VCaP (cell line): ENCODE measurements at regions not wholly inside any gene's neighbourhood (a gene's known extent, or its start where the extent isn't known, plus 50 kb on each side); places are given as distances from the start of the nearest gene placed in this dataset.

Experiments
- H3K27ac ChIP-seq: fragments of 450-650 bp; 2 replicates; pipeline ENCODE4 v1.5.1; 2017
- CTCF ChIP-seq: fragments of 450-650 bp; conservative IDR thresholded peaks from 2 replicates; pipeline ENCODE4 v1.5.1; 2017; ENCODE audit warnings: mild to moderate bottlenecking, moderate library complexity

DNA sequence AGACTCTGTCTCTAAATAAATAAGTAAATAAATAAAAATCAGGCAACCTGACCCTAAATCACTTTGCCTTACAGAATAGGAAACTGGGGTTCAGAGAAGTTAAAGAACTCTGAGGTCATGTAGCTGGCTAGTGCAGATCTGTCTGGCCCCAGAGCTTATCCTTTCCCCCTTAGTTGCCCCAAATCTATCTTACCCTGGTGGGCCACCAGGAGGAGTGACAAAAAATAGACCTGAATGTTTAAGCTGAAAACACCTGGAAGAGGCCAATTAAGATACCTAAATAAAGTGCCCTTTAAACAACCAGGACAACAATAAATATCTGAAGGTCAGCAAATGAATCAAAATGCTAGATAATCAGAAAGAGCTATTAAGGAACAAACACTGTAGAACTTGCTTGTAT is 59.7 kb downstream of the TEX35 start:
- TF ChIP-seq CTCF: no peak

DNA sequence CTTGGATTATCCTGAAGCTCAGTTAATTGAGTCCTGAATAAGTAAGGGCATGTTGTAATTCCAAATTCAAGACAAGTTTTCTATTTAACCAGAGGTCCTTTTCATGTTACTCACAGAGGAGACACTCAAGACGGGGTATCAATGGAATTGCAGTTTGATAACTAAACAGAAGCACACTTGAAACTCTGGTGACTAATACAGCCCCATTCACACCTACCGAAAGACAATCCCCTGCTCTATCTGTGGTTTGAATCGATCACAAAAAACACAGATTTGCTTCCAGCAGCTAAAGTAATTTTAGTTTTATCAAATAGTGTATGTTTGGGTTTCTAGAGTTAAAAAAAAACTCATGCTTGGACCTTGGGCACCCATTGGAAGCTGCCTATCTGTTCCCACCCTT is 60.4 kb downstream of the TEX35 start:
- TF ChIP-seq CTCF: no peak
- no peak overlapping the region for H3K27ac ChIP-seq

More for the DNA sequence above, 59.7 kb downstream of the TEX35 start:
- no peak overlapping the region for H3K27ac ChIP-seq

DNA sequence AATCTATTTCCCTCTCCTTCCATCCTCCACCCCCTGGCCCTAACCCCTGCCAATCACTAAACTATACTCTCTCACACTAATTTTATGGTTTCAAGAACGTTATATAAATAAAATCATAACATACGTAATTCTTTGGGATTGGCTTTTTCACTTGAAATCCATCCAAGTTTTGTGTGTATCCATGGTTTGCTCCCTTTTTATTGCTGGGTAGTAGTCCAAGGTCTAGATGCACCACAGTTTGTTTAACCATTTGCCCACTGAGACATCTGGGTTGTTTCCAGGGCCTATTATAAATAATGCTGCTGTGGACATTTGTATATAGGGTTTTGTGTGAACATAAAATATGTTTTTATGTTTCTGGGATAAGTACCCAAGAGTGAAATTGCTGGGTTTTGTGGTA is 61.4 kb downstream of the TEX35 start:
- H3K27ac ChIP-seq: no peak overlapping the region
- TF ChIP-seq CTCF: no peak

DNA sequence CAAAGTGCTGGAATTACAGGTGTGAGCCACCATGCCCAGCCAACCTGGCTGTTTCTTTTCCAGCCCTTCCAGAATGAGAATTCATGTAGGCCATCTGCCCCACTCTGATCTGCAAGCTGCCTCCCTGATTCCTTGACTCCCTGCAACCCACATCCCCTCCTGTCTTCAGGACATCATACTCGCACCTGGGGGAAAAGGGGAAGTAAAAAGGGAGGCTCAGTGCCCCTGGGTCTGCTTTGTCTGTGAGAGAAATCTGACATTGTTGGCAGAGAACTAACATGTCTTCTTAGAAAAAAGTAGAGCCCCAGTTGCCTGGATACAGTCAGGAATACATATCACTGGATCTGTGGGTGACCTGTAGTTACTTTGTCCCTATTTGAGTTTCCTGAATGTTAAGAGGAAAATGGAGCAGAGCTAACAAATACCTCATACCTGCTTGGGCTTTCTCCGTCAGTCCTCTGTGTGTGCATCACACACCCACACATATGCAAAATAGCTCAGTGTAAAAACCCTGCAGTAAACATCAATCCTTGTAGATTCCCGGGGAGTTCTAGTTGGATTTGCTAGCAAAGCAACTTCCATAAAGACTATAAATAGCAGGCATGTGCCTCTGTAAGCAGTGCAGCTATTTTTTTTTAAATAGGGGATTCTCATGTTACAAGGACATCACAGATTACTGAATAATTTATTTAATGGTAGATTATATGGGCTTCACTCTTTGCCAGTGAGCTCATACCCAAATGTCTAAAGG is 62.9 kb downstream of the TEX35 start:
- no peak for TF ChIP-seq CTCF
- peak overlapping the region; percentile 34; the same call in 1 of the 2 replicates for H3K27ac ChIP-seq

DNA sequence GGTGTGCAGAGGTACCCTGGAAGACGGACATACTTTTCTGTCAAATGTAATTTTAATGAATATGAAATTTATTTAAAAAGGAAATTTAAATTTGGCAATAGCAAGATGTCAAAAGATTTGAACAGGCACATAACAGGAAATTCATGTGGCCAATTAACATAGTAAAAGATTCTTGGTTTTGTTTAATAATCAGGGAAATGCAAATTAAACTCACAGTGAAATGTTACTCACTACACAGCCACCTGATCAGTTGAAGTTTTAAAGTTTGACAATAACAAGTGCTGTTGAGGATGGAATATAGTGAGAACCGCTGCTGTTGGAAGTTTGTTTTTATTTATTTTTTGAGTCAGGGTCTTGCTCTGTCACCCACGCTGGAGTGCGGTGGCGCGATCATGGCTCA is 63.9 kb downstream of the TEX35 start:
- no peak for TF ChIP-seq CTCF
- H3K27ac ChIP-seq: no peak overlapping the region

DNA sequence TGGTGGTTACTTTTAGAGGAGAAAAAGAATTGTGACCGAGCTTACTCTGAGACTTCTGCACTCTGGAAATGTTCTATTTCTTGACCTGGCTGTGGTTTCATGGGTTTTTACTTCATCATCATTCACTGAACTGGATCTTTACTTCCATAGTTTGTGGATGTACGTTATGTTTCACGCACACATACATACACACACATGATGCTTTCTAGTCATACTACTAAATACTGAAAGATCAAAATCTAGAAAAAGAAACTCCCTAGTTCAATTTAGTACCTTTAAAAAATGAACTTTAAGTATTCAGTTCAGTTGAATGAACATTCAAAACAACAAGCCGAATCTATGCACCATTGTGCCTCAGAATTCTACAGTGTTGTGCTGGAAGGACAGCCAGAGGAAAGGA is 65.0 kb downstream of the TEX35 start:
- H3K27ac ChIP-seq: no peak overlapping the region
- TF ChIP-seq CTCF: no peak

- no peak overlapping the region for H3K27ac ChIP-seq
- TF ChIP-seq CTCF: no peak
Observed at GRCh38 chr1:178578541-178578940, 65.6 kb downstream of the TEX35 start.
